ENCODE measurements at regions not wholly inside any gene's neighbourhood (a gene's known extent, or its start where the extent isn't known, plus 50 kb on each side); places are given as distances from the start of the nearest gene placed in this dataset.

- TF ChIP-seq, protein P1, sequence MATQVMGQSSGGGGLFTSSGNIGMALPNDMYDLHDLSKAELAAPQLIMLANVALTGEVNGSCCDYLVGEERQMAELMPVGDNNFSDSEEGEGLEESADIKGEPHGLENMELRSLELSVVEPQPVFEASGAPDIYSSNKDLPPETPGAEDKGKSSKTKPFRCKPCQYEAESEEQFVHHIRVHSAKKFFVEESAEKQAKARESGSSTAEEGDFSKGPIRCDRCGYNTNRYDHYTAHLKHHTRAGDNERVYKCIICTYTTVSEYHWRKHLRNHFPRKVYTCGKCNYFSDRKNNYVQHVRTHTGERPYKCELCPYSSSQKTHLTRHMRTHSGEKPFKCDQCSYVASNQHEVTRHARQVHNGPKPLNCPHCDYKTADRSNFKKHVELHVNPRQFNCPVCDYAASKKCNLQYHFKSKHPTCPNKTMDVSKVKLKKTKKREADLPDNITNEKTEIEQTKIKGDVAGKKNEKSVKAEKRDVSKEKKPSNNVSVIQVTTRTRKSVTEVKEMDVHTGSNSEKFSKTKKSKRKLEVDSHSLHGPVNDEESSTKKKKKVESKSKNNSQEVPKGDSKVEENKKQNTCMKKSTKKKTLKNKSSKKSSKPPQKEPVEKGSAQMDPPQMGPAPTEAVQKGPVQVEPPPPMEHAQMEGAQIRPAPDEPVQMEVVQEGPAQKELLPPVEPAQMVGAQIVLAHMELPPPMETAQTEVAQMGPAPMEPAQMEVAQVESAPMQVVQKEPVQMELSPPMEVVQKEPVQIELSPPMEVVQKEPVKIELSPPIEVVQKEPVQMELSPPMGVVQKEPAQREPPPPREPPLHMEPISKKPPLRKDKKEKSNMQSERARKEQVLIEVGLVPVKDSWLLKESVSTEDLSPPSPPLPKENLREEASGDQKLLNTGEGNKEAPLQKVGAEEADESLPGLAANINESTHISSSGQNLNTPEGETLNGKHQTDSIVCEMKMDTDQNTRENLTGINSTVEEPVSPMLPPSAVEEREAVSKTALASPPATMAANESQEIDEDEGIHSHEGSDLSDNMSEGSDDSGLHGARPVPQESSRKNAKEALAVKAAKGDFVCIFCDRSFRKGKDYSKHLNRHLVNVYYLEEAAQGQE (IDR thresholded peaks at IDR 0.05) = no peak
- TF ChIP-seq RAD21 (conservative IDR thresholded peaks at IDR 0.05 in 1 of 2, IDR thresholded peaks at IDR 0.05 in 1 of 2) (no peak), EHMT2 (IDR thresholded peaks at IDR 0.05; ENCODE audit: low read depth) (no peak)
- TF ChIP-seq, protein P2, sequence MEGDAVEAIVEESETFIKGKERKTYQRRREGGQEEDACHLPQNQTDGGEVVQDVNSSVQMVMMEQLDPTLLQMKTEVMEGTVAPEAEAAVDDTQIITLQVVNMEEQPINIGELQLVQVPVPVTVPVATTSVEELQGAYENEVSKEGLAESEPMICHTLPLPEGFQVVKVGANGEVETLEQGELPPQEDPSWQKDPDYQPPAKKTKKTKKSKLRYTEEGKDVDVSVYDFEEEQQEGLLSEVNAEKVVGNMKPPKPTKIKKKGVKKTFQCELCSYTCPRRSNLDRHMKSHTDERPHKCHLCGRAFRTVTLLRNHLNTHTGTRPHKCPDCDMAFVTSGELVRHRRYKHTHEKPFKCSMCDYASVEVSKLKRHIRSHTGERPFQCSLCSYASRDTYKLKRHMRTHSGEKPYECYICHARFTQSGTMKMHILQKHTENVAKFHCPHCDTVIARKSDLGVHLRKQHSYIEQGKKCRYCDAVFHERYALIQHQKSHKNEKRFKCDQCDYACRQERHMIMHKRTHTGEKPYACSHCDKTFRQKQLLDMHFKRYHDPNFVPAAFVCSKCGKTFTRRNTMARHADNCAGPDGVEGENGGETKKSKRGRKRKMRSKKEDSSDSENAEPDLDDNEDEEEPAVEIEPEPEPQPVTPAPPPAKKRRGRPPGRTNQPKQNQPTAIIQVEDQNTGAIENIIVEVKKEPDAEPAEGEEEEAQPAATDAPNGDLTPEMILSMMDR (IDR thresholded peaks at IDR 0.05) = no peak
Measured at GRCh38 chr10:130361351-130362105, 225.3 kb downstream of the GLRX3 start.

Measured in A549 (cell line).